ENCODE measurements at regions not wholly inside any gene's neighbourhood (a gene's known extent, or its start where the extent isn't known, plus 50 kb on each side); places are given as distances from the start of the nearest gene placed in this dataset.
"Not testable (repeated sequence)": the region's sequence is repeated elsewhere in the genome, so short reads cannot be mapped to it uniquely, and the experiment has no call there.

GRCh38 chr2:192542148-192543066, 347.7 kb upstream of the TMEFF2 start:
- H3K27me3 Mint-ChIP-seq (ENCODE audit: low read depth in 3 of 3); H3K36me3 Mint-ChIP-seq; H3K4me3 Mint-ChIP-seq; H3K27ac Mint-ChIP-seq; H3K4me1 Mint-ChIP-seq; DNase-seq: not testable (repeated sequence)
- H3K9me3 Mint-ChIP-seq, result peaks cover 0 to 14% (median under 1%) of the 10 kb centered on the region in 6 donors

- peaks cover 0 to 1% (median 0%) of the 10 kb centered on the region in 3 donors for H3K27me3 Mint-ChIP-seq (ENCODE audit: low read depth in 3 of 3)
- no peak for DNase-seq
- no peak overlapping the region for H3K4me3 Mint-ChIP-seq
- H3K36me3 Mint-ChIP-seq, result no peaks in the 10 kb centered on the region
- no peak overlapping the region for H3K27ac Mint-ChIP-seq
- H3K4me1 Mint-ChIP-seq, result no peaks in the 10 kb centered on the region
- H3K9me3 Mint-ChIP-seq, result peaks cover 0 to 9% (median under 1%) of the 10 kb centered on the region in 6 donors
Measured at GRCh38 chr2:192539306-192539705, 344.6 kb upstream of the TMEFF2 start.

- Mint-ChIP-seq H3K27ac (no peak overlapping the region), H3K9me3 (peaks cover 0 to 9% (median under 1%) of the 10 kb centered on the region in 6 donors), H3K27me3 (ENCODE audit: low read depth in 3 of 3) (peaks cover 0 to 1% (median 0%) of the 10 kb centered on the region in 3 donors), H3K36me3 (no peaks in the 10 kb centered on the region), H3K4me3 (no peak overlapping the region), H3K4me1 (no peaks in the 10 kb centered on the region)
- DNase-seq, result no peak
Measured at GRCh38 chr2:192536922-192537624, 342.3 kb upstream of the TMEFF2 start.

- DNase-seq, result no peak
- peaks cover 0 to 9% (median under 1%) of the 10 kb centered on the region in 6 donors for H3K9me3 Mint-ChIP-seq
- H3K27ac Mint-ChIP-seq, result no peak overlapping the region
- no peak overlapping the region for H3K4me3 Mint-ChIP-seq
- no peaks in the 10 kb centered on the region for H3K4me1 Mint-ChIP-seq
- H3K27me3 Mint-ChIP-seq (ENCODE audit: low read depth in 3 of 3), result peaks cover 0 to 1% (median 0%) of the 10 kb centered on the region in 3 donors
- H3K36me3 Mint-ChIP-seq, result no peaks in the 10 kb centered on the region
Measured at GRCh38 chr2:192535956-192536921, 341.5 kb upstream of the TMEFF2 start.

GRCh38 chr2:192534072-192534471, 339.3 kb upstream of the TMEFF2 start:
- H3K4me3 Mint-ChIP-seq, result no peak overlapping the region

GRCh38 chr2:192524642-192525251, 330.0 kb upstream of the TMEFF2 start:
- H3K27me3 Mint-ChIP-seq (ENCODE audit: low read depth in 3 of 3); H3K4me3 Mint-ChIP-seq; H3K36me3 Mint-ChIP-seq; H3K4me1 Mint-ChIP-seq; H3K27ac Mint-ChIP-seq; DNase-seq: not testable (repeated sequence)
- H3K9me3 Mint-ChIP-seq, result peaks cover 8 to 28% (median 16%) of the 10 kb centered on the region in 6 donors

More at GRCh38 chr2:192534072-192534471, 339.3 kb upstream of the TMEFF2 start:
- H3K9me3 Mint-ChIP-seq, result peaks cover 0 to 14% (median 2%) of the 10 kb centered on the region in 6 donors
- DNase-seq, result no peak
- no peaks in the 10 kb centered on the region for H3K36me3 Mint-ChIP-seq
- peaks cover 0 to 1% (median 1%) of the 10 kb centered on the region in 3 donors for H3K27me3 Mint-ChIP-seq (ENCODE audit: low read depth in 3 of 3)
- H3K4me1 Mint-ChIP-seq, result no peaks in the 10 kb centered on the region
- H3K27ac Mint-ChIP-seq, result no peak overlapping the region

GRCh38 chr2:192524214-192524613, 329.5 kb upstream of the TMEFF2 start:
- not testable (repeated sequence) for H3K4me1 Mint-ChIP-seq; H3K27ac Mint-ChIP-seq; H3K27me3 Mint-ChIP-seq (ENCODE audit: low read depth in 3 of 3); H3K36me3 Mint-ChIP-seq; H3K4me3 Mint-ChIP-seq; DNase-seq
- peaks cover 8 to 28% (median 16%) of the 10 kb centered on the region in 6 donors for H3K9me3 Mint-ChIP-seq

- no peak for DNase-seq
- no peak overlapping the region for H3K27ac Mint-ChIP-seq
- H3K36me3 Mint-ChIP-seq, result no peaks in the 10 kb centered on the region
- no peak overlapping the region for H3K4me3 Mint-ChIP-seq
- H3K27me3 Mint-ChIP-seq (ENCODE audit: low read depth in 3 of 3), result peaks cover 0 to 4% (median 2%) of the 10 kb centered on the region in 3 donors
- H3K4me1 Mint-ChIP-seq, result no peaks in the 10 kb centered on the region
- peaks cover 0 to 6% (median 2%) of the 10 kb centered on the region in 6 donors for H3K9me3 Mint-ChIP-seq
Measured at GRCh38 chr2:192515937-192516336, 321.2 kb upstream of the TMEFF2 start.

- no peak overlapping the region for H3K27ac Mint-ChIP-seq
- no peak overlapping the region for H3K4me3 Mint-ChIP-seq
- peaks cover 1 to 2% (median 1%) of the 10 kb centered on the region in 3 donors for H3K27me3 Mint-ChIP-seq (ENCODE audit: low read depth in 3 of 3)
- no peaks in the 10 kb centered on the region for H3K36me3 Mint-ChIP-seq
- H3K4me1 Mint-ChIP-seq, result no peaks in the 10 kb centered on the region
- DNase-seq, result no peak
- H3K9me3 Mint-ChIP-seq, result peaks cover 0 to 14% (median 6%) of the 10 kb centered on the region in 6 donors
Measured at GRCh38 chr2:192513575-192513974, 318.8 kb upstream of the TMEFF2 start.

- not testable (repeated sequence) for H3K27me3 Mint-ChIP-seq (ENCODE audit: low read depth in 3 of 3); H3K27ac Mint-ChIP-seq; H3K4me3 Mint-ChIP-seq; H3K4me1 Mint-ChIP-seq; H3K36me3 Mint-ChIP-seq; DNase-seq
- peaks cover 0 to 24% (median 8%) of the 10 kb centered on the region in 6 donors for H3K9me3 Mint-ChIP-seq
Measured at GRCh38 chr2:192507836-192508450, 313.2 kb upstream of the TMEFF2 start.

GRCh38 chr2:192500550-192501200, 305.9 kb upstream of the TMEFF2 start:
- no peak overlapping the region for H3K4me3 Mint-ChIP-seq
- H3K27ac Mint-ChIP-seq, result no peak overlapping the region
- H3K9me3 Mint-ChIP-seq, result peaks cover 0 to 21% (median 3%) of the 10 kb centered on the region in 6 donors
- no peak for DNase-seq
- no peaks in the 10 kb centered on the region for H3K27me3 Mint-ChIP-seq (ENCODE audit: low read depth in 3 of 3)
- H3K36me3 Mint-ChIP-seq, result no peaks in the 10 kb centered on the region
- no peaks in the 10 kb centered on the region for H3K4me1 Mint-ChIP-seq

GRCh38 chr2:192499476-192499875, 304.7 kb upstream of the TMEFF2 start:
- H3K27ac Mint-ChIP-seq, result no peak overlapping the region
- no peak overlapping the region for H3K4me3 Mint-ChIP-seq
- no peak for DNase-seq
- H3K27me3 Mint-ChIP-seq (ENCODE audit: low read depth in 3 of 3), result no peaks in the 10 kb centered on the region
- H3K4me1 Mint-ChIP-seq, result no peaks in the 10 kb centered on the region
- H3K9me3 Mint-ChIP-seq, result peaks cover 0 to 21% (median 6%) of the 10 kb centered on the region in 6 donors
- no peaks in the 10 kb centered on the region for H3K36me3 Mint-ChIP-seq

Data from immature natural killer cell (primary cell).